Erythroblast (primary cell): ENCODE measurements at regions not wholly inside any gene's neighbourhood (a gene's known extent, or its start where the extent isn't known, plus 50 kb on each side); places are given as distances from the start of the nearest gene placed in this dataset.

Experiments used
- GATA1 ChIP-seq: IDR thresholded peaks from 2 replicates; pipeline ENCODE4 v1.6.1; 2011; ENCODE audit warnings: low read depth, mild to moderate bottlenecking, control low read depth, low read length, moderate library complexity
- POLR2A ChIP-seq: IDR thresholded peaks from 2 replicates; pipeline ENCODE4 v1.6.1; 2011; ENCODE audit warnings: mild to moderate bottlenecking, low read length

GRCh38 chr12:91704446-91704845 lies 441.2 kb downstream of the BTG1 start:
- no peak for TF ChIP-seq POLR2A
- no peak for TF ChIP-seq GATA1
